ENCODE measurements at regions not wholly inside any gene's neighbourhood (a gene's known extent, or its start where the extent isn't known, plus 50 kb on each side); places are given as distances from the start of the nearest gene placed in this dataset.
"Not testable (repeated sequence)": the region's sequence is repeated elsewhere in the genome, so short reads cannot be mapped to it uniquely, and the experiment has no call there.

DNA sequence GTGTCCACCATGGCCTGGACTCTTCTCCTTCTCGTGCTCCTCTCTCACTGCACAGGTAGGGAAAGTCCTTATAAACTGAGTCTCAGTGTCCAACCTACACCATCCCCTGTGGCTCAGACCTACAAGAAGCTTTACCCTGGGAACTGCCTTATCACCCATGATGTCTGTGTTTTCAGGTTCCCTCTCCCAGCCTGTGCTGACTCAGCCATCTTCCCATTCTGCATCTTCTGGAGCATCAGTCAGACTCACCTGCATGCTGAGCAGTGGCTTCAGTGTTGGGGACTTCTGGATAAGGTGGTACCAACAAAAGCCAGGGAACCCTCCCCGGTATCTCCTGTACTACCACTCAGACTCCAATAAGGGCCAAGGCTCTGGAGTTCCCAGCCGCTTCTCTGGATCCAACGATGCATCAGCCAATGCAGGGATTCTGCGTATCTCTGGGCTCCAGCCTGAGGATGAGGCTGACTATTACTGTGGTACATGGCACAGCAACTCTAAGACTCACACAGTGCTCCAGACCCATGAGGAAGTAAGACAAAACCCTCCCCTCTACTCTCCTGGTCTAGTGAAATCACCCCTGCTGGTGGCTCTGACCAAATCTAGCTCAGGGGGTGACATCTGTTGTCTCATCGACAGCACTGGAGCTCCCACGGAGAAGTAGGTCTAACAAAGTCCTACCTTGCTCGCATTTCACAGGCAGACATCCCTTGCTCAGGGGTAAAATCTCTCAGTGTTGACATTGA lies 74.3 kb downstream of the VPREB1 start:
- TF ChIP-seq, protein P1, sequence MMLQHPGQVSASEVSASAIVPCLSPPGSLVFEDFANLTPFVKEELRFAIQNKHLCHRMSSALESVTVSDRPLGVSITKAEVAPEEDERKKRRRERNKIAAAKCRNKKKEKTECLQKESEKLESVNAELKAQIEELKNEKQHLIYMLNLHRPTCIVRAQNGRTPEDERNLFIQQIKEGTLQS (IDR thresholded peaks at IDR 0.05), result no peak
- TF ChIP-seq RAD21 (IDR thresholded peaks at IDR 0.05) (no peak), HNF4G (IDR thresholded peaks at IDR 0.05) (no peak), TAF1 (conservative IDR thresholded peaks at IDR 0.05) (no peak), FOXA1 (IDR thresholded peaks at IDR 0.05) (no peak), SP1 (IDR thresholded peaks at IDR 0.05) (no peak), HNF4A (conservative IDR thresholded peaks at IDR 0.05) (no peak), RXRA (IDR thresholded peaks at IDR 0.05) (no peak), NR2F2 (IDR thresholded peaks at IDR 0.05) (no peak), JUND (IDR thresholded peaks at IDR 0.05) (no peak)
- TF ChIP-seq, protein P2, sequence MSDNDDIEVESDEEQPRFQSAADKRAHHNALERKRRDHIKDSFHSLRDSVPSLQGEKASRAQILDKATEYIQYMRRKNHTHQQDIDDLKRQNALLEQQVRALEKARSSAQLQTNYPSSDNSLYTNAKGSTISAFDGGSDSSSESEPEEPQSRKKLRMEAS (IDR thresholded peaks at IDR 0.05), result no peak
- TF ChIP-seq, protein P3, sequence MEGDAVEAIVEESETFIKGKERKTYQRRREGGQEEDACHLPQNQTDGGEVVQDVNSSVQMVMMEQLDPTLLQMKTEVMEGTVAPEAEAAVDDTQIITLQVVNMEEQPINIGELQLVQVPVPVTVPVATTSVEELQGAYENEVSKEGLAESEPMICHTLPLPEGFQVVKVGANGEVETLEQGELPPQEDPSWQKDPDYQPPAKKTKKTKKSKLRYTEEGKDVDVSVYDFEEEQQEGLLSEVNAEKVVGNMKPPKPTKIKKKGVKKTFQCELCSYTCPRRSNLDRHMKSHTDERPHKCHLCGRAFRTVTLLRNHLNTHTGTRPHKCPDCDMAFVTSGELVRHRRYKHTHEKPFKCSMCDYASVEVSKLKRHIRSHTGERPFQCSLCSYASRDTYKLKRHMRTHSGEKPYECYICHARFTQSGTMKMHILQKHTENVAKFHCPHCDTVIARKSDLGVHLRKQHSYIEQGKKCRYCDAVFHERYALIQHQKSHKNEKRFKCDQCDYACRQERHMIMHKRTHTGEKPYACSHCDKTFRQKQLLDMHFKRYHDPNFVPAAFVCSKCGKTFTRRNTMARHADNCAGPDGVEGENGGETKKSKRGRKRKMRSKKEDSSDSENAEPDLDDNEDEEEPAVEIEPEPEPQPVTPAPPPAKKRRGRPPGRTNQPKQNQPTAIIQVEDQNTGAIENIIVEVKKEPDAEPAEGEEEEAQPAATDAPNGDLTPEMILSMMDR (IDR thresholded peaks at IDR 0.05; ENCODE audit: low read depth, low read length, missing input control), result no peak
- no peak for DNase-seq (ENCODE audit: low spot score)
- no peak overlapping the region for H3K9ac ChIP-seq (ENCODE audit: low read depth in 1 of 2, low read length in 2 of 2)
- 96% methylated on average over 8 of the region's 8 CpGs for WGBS
- H3K27ac ChIP-seq (ENCODE audit: low read depth in 1 of 2, low read length in 2 of 2), result no peak overlapping the region
- H3K27me3 ChIP-seq (ENCODE audit: control insufficient read depth in 4 of 4, insufficient read depth in 4 of 4, low read length in 3 of 4), result no peaks in the 10 kb centered on the region
- H3K9me3 ChIP-seq (ENCODE audit: control insufficient read depth in 4 of 4, low read length in 3 of 4), result no peaks in the 10 kb centered on the region
- peaks cover 4 to 27% (median 16%) of the 10 kb centered on the region in 4 donors for H3K36me3 ChIP-seq (ENCODE audit: control insufficient read depth in 4 of 4, insufficient read depth in 3 of 4, low read depth in 1 of 4, low read length in 3 of 4)
- no peak overlapping the region for H3K4me3 ChIP-seq (ENCODE audit: low read depth in 1 of 3, low read length in 3 of 3)
- H3K4me1 ChIP-seq (ENCODE audit: control insufficient read depth in 4 of 4, insufficient read depth in 4 of 4, low read length in 3 of 4), result no peaks in the 10 kb centered on the region

DNA sequence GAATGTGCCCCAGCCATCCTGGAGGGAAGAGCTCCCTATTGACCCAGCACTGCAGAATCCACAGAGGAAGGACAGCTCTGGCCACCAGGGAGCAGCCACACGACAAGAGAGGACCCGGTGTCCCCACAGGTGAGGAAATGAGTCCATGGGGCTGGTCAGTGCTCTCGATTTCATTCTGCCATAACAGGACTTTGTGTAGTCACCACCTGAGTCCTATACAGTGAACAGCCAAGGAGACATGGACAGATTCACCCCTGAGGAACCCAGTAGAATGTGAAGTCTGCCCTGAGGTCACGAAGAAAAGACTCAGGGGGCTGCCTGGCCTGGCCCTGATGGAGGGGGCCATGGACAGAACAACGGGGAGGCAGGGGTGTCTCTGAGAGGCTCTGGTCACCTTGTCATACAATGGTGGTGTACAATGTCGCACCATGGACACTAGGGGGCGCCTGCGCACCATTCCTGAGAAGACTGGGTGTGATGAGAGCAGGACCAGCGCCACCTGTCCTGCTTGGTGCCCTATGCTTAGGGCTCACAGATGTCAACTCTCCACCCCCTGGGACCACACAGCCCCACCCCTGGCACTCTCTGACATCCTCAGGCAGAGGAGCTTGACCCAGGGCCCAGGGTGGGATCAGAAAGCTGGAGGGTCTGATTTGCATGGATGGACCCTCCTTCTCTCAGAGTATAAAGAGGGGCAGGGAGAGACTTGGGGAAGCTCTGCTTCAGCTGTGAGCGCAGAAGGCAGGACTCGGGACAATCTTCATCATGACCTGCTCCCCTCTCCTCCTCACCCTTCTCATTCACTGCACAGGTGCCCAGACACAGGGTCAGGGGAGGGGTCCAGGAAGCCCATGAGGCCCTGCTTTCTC lies 77.4 kb downstream of the VPREB1 start:
- peaks cover 4 to 21% (median 13%) of the 10 kb centered on the region in 4 donors for H3K36me3 ChIP-seq (ENCODE audit: control insufficient read depth in 4 of 4, insufficient read depth in 3 of 4, low read depth in 1 of 4, low read length in 3 of 4)
- DNase-seq (ENCODE audit: low spot score), result peak; percentile 71
- H3K27me3 ChIP-seq (ENCODE audit: control insufficient read depth in 4 of 4, insufficient read depth in 4 of 4, low read length in 3 of 4); H3K4me3 ChIP-seq (ENCODE audit: low read depth in 1 of 3, low read length in 3 of 3); H3K4me1 ChIP-seq (ENCODE audit: control insufficient read depth in 4 of 4, insufficient read depth in 4 of 4, low read length in 3 of 4); H3K27ac ChIP-seq (ENCODE audit: low read depth in 1 of 2, low read length in 2 of 2); H3K9ac ChIP-seq (ENCODE audit: low read depth in 1 of 2, low read length in 2 of 2); H3K9me3 ChIP-seq (ENCODE audit: control insufficient read depth in 4 of 4, low read length in 3 of 4): not testable (repeated sequence)
- 35% methylated on average over 11 of the region's 11 CpGs for WGBS
- TF ChIP-seq, protein P3 (IDR thresholded peaks at IDR 0.05; ENCODE audit: low read depth, low read length, missing input control), result peak; percentile 71
- peak; percentile 63 to 76 for TF ChIP-seq RAD21 (IDR thresholded peaks at IDR 0.05)
